ENCODE measurements at regions not wholly inside any gene's neighbourhood (a gene's known extent, or its start where the extent isn't known, plus 50 kb on each side); places are given as distances from the start of the nearest gene placed in this dataset.

GRCh38 chr6:76481101-76481500 lies 408.6 kb upstream of the IMPG1 start:
- Histone ChIP-seq H3K9me3 (ENCODE audit: control insufficient read depth in 1 of 2, insufficient read depth in 1 of 2, low read depth in 1 of 2, low read length in 2 of 2) (no peaks in the 10 kb centered on the region), H3K9me2 (ENCODE audit: insufficient read depth) (no peaks in the 10 kb centered on the region), H3K4me3 (replicated peaks in 1 of 2; ENCODE audit: low read depth in 1 of 2, low read length in 2 of 2) (no peak overlapping the region), H3K4me1 (ENCODE audit: control insufficient read depth in 1 of 2, insufficient read depth in 2 of 2, low read length in 2 of 2) (no peaks in the 10 kb centered on the region), H4K20me1 (ENCODE audit: insufficient read depth) (no peaks in the 10 kb centered on the region), H2AFZ (ENCODE audit: low read depth, low read length, poor library complexity, severe bottlenecking) (no peak overlapping the region), H3K36me3 (ENCODE audit: control insufficient read depth in 1 of 2, insufficient read depth in 2 of 2, low read length in 2 of 2) (no peaks in the 10 kb centered on the region), H3K9ac (ENCODE audit: low read length) (no peak overlapping the region), H3K79me2 (ENCODE audit: insufficient read depth, low read length) (no peaks in the 10 kb centered on the region), H3K27me3 (ENCODE audit: insufficient read depth, low read length) (no peaks in the 10 kb centered on the region), H3K4me2 (ENCODE audit: low read length) (no peak overlapping the region), H3K27ac (ENCODE audit: low read depth, low read length) (no peak overlapping the region)
- intact Hi-C loops (cut with micrococcal nuclease): no loop called here
- DNase-seq (ENCODE audit: low read depth, low spot score) (no peak), ATAC-seq (no peak)
- CTCF ChIA-PET: no interaction called here
- RAD21 ChIA-PET (ENCODE audit: low non-redundant PET in 1 of 2, low total read pairs in 2 of 2, uncharacterized antibody in 2 of 2, unreplicated experiment in 2 of 2): no interaction called here
- TF ChIP-seq SIN3A (IDR thresholded peaks at IDR 0.05; ENCODE audit: low read depth): no peak
- no peak for TF ChIP-seq YY1 (IDR thresholded peaks at IDR 0.05; ENCODE audit: extremely low read depth, insufficient replicate concordance, low read depth, low read length)
- TF ChIP-seq TCF7L2 (IDR thresholded peaks at IDR 0.05; ENCODE audit: borderline replicate concordance, extremely low read depth, insufficient read depth, insufficient read length): no peak
- no peak for TF ChIP-seq RAD21 (IDR thresholded peaks at IDR 0.05; ENCODE audit: low read depth)
- TF ChIP-seq, protein P1, sequence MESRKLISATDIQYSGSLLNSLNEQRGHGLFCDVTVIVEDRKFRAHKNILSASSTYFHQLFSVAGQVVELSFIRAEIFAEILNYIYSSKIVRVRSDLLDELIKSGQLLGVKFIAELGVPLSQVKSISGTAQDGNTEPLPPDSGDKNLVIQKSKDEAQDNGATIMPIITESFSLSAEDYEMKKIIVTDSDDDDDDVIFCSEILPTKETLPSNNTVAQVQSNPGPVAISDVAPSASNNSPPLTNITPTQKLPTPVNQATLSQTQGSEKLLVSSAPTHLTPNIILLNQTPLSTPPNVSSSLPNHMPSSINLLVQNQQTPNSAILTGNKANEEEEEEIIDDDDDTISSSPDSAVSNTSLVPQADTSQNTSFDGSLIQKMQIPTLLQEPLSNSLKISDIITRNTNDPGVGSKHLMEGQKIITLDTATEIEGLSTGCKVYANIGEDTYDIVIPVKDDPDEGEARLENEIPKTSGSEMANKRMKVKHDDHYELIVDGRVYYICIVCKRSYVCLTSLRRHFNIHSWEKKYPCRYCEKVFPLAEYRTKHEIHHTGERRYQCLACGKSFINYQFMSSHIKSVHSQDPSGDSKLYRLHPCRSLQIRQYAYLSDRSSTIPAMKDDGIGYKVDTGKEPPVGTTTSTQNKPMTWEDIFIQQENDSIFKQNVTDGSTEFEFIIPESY (IDR thresholded peaks at IDR 0.05; ENCODE audit: extremely low read depth, insufficient replicate concordance, low read length): no peak
- no peak for TF ChIP-seq EGR1 (IDR thresholded peaks at IDR 0.05; ENCODE audit: low read depth)
- BruUV-seq (replicated peaks): no TSS peak
- POLR2A ChIA-PET: no interaction called here

DNA sequence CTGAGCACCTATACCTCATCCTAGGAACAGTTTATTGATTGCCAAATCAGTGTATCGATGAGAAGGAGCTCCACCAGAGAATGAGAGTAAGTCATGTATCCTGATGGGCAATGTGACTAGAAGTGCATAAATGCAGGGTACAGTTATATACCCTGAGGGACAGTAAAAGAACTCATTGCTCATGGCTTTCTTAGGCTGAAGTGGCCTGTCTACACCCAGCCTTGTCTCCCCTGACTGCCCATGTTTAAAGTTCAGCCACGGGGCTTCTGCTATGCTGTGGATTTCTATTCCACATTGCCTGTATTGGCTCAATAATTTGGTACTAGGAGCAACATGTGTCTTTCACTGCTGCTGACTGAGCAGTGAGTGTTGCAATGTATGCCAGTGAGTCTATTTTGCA lies 400.4 kb upstream of the IMPG1 start:
- H3K27me3 ChIP-seq (ENCODE audit: insufficient read depth, low read length): no peaks in the 10 kb centered on the region
- H3K4me1 ChIP-seq (ENCODE audit: control insufficient read depth in 1 of 2, insufficient read depth in 2 of 2, low read length in 2 of 2): no peaks in the 10 kb centered on the region
- ATAC-seq: no peak
- no peak overlapping the region for H3K9ac ChIP-seq (ENCODE audit: low read length)
- H3K27ac ChIP-seq (ENCODE audit: low read depth, low read length): no peak overlapping the region
- H3K4me2 ChIP-seq (ENCODE audit: low read length): no peak overlapping the region
- BruUV-seq (replicated peaks): no TSS peak
- intact Hi-C loops (cut with micrococcal nuclease): no loop called here
- H4K20me1 ChIP-seq (ENCODE audit: insufficient read depth): no peaks in the 10 kb centered on the region
- POLR2A ChIA-PET: no interaction called here
- H3K9me2 ChIP-seq (ENCODE audit: insufficient read depth): no peaks in the 10 kb centered on the region
- RAD21 ChIA-PET (ENCODE audit: low non-redundant PET in 1 of 2, low total read pairs in 2 of 2, uncharacterized antibody in 2 of 2, unreplicated experiment in 2 of 2): no interaction called here
- H3K9me3 ChIP-seq (ENCODE audit: control insufficient read depth in 1 of 2, insufficient read depth in 1 of 2, low read depth in 1 of 2, low read length in 2 of 2): no peaks in the 10 kb centered on the region
- CTCF ChIA-PET: no interaction called here
- H3K79me2 ChIP-seq (ENCODE audit: insufficient read depth, low read length): no peaks in the 10 kb centered on the region
- H2AFZ ChIP-seq (ENCODE audit: low read depth, low read length, poor library complexity, severe bottlenecking): no peak overlapping the region
- no peak overlapping the region for H3K4me3 ChIP-seq (replicated peaks in 1 of 2; ENCODE audit: low read depth in 1 of 2, low read length in 2 of 2)
- H3K36me3 ChIP-seq (ENCODE audit: control insufficient read depth in 1 of 2, insufficient read depth in 2 of 2, low read length in 2 of 2): no peaks in the 10 kb centered on the region
- TF ChIP-seq YY1 (IDR thresholded peaks at IDR 0.05; ENCODE audit: extremely low read depth, insufficient replicate concordance, low read depth, low read length) (no peak), ZNF274 (IDR thresholded peaks at IDR 0.05; ENCODE audit: low read depth, low read length) (no peak), SIN3A (IDR thresholded peaks at IDR 0.05; ENCODE audit: low read depth) (no peak), POLR2AphosphoS5 (IDR thresholded peaks at IDR 0.05; ENCODE audit: low read depth, low read length) (no peak), EGR1 (IDR thresholded peaks at IDR 0.05; ENCODE audit: low read depth) (no peak), JUND (IDR thresholded peaks at IDR 0.05) (no peak), ZFX (IDR thresholded peaks at IDR 0.05) (no peak), SP1 (IDR thresholded peaks at IDR 0.05; ENCODE audit: low read depth) (no peak), CEBPB (IDR thresholded peaks at IDR 0.05; ENCODE audit: low read depth) (no peak), FOSL1 (IDR thresholded peaks at IDR 0.05; ENCODE audit: low read depth) (no peak), SRF (IDR thresholded peaks at IDR 0.05; ENCODE audit: low read depth) (no peak), CBX3 (IDR thresholded peaks at IDR 0.05; ENCODE audit: low read depth) (no peak), POLR2A (IDR thresholded peaks at IDR 0.05; ENCODE audit: borderline replicate concordance, extremely low read depth, insufficient read depth, insufficient read length) (no peak)
- TF ChIP-seq, protein P2, sequence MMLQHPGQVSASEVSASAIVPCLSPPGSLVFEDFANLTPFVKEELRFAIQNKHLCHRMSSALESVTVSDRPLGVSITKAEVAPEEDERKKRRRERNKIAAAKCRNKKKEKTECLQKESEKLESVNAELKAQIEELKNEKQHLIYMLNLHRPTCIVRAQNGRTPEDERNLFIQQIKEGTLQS (IDR thresholded peaks at IDR 0.05): no peak
- TF ChIP-seq, protein P3, sequence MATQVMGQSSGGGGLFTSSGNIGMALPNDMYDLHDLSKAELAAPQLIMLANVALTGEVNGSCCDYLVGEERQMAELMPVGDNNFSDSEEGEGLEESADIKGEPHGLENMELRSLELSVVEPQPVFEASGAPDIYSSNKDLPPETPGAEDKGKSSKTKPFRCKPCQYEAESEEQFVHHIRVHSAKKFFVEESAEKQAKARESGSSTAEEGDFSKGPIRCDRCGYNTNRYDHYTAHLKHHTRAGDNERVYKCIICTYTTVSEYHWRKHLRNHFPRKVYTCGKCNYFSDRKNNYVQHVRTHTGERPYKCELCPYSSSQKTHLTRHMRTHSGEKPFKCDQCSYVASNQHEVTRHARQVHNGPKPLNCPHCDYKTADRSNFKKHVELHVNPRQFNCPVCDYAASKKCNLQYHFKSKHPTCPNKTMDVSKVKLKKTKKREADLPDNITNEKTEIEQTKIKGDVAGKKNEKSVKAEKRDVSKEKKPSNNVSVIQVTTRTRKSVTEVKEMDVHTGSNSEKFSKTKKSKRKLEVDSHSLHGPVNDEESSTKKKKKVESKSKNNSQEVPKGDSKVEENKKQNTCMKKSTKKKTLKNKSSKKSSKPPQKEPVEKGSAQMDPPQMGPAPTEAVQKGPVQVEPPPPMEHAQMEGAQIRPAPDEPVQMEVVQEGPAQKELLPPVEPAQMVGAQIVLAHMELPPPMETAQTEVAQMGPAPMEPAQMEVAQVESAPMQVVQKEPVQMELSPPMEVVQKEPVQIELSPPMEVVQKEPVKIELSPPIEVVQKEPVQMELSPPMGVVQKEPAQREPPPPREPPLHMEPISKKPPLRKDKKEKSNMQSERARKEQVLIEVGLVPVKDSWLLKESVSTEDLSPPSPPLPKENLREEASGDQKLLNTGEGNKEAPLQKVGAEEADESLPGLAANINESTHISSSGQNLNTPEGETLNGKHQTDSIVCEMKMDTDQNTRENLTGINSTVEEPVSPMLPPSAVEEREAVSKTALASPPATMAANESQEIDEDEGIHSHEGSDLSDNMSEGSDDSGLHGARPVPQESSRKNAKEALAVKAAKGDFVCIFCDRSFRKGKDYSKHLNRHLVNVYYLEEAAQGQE (IDR thresholded peaks at IDR 0.05; ENCODE audit: low read depth): no peak
- no peak for DNase-seq (ENCODE audit: low read depth, low spot score)
